PC-3 (cell line): ENCODE measurements at regions not wholly inside any gene's neighbourhood (a gene's known extent, or its start where the extent isn't known, plus 50 kb on each side); places are given as distances from the start of the nearest gene placed in this dataset.

Source experiments
- ATAC-seq: fragments of 200-7000 bp; cut with Tn5 transposase; 2 replicates; pipeline ENCODE4 v1.9.1; 2020; ENCODE audit warnings: mild to moderate bottlenecking, moderate library complexity
- BruUV-seq: library from RNA; stranded (reverse); fragments of 400-500 nt; replicated peaks from 2 replicates; lab custom pipeline; 2021; lab: Mats Ljungman, UMichigan
- CTCF ChIA-PET: fragments of 300-600 bp; sonication (Branson Sonifier 250); formaldehyde crosslinking; loops from one replicate; lab custom pipeline; 2022; ENCODE audit warnings: antibody characterized with exemption; lab: Charles Lee
- POLR2A ChIA-PET: fragments of 300-600 bp; sonication (Branson Sonifier 250); formaldehyde crosslinking; loops from one replicate; lab custom pipeline; 2022; ENCODE audit warnings: antibody characterized with exemption; ENCODE audit not compliant: unreplicated experiment; lab: Charles Lee
- DNase-seq: peaks from one replicate; pipeline ENCODE4 v3.0.0-alpha.2; 2015
- H2AFZ ChIP-seq: fragments of 300-600 bp; sonication (generic); 2 replicates; pipeline ENCODE4 v1.6.0; 2016; ENCODE audit warnings: antibody characterized with exemption, low read length
- H3F3A ChIP-seq: fragments of 300-600 bp; sonication (generic); one replicate; pipeline ENCODE4 v1.6.0; 2017; ENCODE audit warnings: antibody characterized with exemption, low read length, control low read depth, mild to moderate bottlenecking; ENCODE audit not compliant: unreplicated experiment
- H3K27ac ChIP-seq: fragments of 300-600 bp; sonication (generic); 2 replicates; pipeline ENCODE4 v1.5.1; 2016; ENCODE audit warnings: mild to moderate bottlenecking, low read length
- H3K27me3 ChIP-seq: fragments of 300-600 bp; sonication (generic); 2 replicates; pipeline ENCODE4 v1.6.1; 2016; ENCODE audit warnings: low read length, mixed read lengths
- H3K36me3 ChIP-seq: fragments of 300-600 bp; sonication (generic); 2 replicates; pipeline ENCODE4 v1.6.1; 2016; ENCODE audit warnings: low read depth, mixed run types, low read length, mixed read lengths
- H3K4me1 ChIP-seq: fragments of 300-600 bp; sonication (generic); 2 replicates; pipeline ENCODE4 v1.5.1; 2016; ENCODE audit warnings: low read length; ENCODE audit not compliant: insufficient read depth
- H3K4me2 ChIP-seq: fragments of 300-600 bp; sonication (generic); 2 replicates; pipeline ENCODE4 v1.6.0; 2016; ENCODE audit warnings: low read length
- H3K4me3 ChIP-seq: fragments of 300-600 bp; sonication (generic); 2 replicates; pipeline ENCODE4 v1.5.1; 2016; ENCODE audit warnings: mild to moderate bottlenecking, low read length, mixed read lengths
- H3K79me2 ChIP-seq: fragments of 300-600 bp; sonication (generic); 2 replicates; pipeline ENCODE4 v1.6.1; 2017; ENCODE audit warnings: low read length, mixed read lengths
- H3K9ac ChIP-seq: fragments of 300-600 bp; sonication (generic); 2 replicates; pipeline ENCODE4 v1.6.0; 2016; ENCODE audit warnings: mild to moderate bottlenecking, low read length
- H3K9me2 ChIP-seq: fragments of 300-600 bp; sonication (generic); replicated peaks from 2 replicates; pipeline ENCODE4 v1.6.1; 2016; ENCODE audit warnings: mixed run types, low read length, mixed read lengths
- H3K9me3 ChIP-seq: fragments of 300-600 bp; sonication (generic); 2 replicates; pipeline ENCODE4 v1.6.1; 2016; ENCODE audit warnings: low read length, mixed read lengths
- H4K20me1 ChIP-seq: fragments of 300-600 bp; sonication (generic); 2 replicates; pipeline ENCODE4 v1.6.1; 2016; ENCODE audit warnings: low read length, mixed read lengths
- EZH2 ChIP-seq: fragments of 300-600 bp; sonication (generic); IDR thresholded peaks from one replicate; pipeline ENCODE4 v1.6.1; 2017; ENCODE audit warnings: antibody characterized with exemption, mild to moderate bottlenecking, low read length; ENCODE audit not compliant: unreplicated experiment
- EZH2phosphoT487 ChIP-seq: fragments of 300-600 bp; sonication (generic); IDR thresholded peaks from 2 replicates; pipeline ENCODE4 v1.6.1; 2018; ENCODE audit warnings: mild to moderate bottlenecking, antibody characterized with exemption, low read length, borderline replicate concordance
- intact Hi-C: fragments of 100-400 bp; cut with micrococcal nuclease; formaldehyde crosslinking; loops from 2 replicates; pipeline ENCODE4 v1.9.0; 2023
- TF ChIP-seq, protein P1 (sequence below): fragments of 300-600 bp; sonication (generic); conservative IDR thresholded peaks from 2 replicates; pipeline ENCODE4 v1.5.1; 2017; ENCODE audit warnings: antibody characterized with exemption, low read depth, mild to moderate bottlenecking, low read length

DNA sequence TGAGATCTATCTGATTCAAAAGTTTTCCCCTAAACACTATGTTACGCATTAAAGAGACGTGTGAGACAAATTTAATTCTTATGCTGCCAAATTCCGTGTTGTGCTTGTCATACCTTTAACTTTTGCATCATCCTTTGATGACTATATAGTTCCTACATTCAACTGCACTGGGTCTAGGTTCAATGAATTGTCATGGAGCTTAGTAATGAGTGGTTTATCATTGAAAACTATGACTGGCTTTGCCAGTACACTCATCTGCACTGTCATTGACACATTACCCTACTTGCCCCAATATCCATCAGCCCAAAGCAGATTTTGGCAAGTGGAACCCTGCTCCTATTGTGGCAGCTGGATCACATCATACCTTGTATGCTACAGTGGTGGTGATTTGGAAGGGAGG lies 882.9 kb upstream of the SLIT2 start:
- H3K27ac ChIP-seq, result no peak overlapping the region
- POLR2A ChIA-PET, result no interaction called here
- no peaks in the 10 kb centered on the region for H3K27me3 ChIP-seq
- intact Hi-C loops, result no loop called here
- no peaks in the 10 kb centered on the region for H3K9me2 ChIP-seq
- no peak overlapping the region for H3K4me2 ChIP-seq
- H3K4me1 ChIP-seq, result no peaks in the 10 kb centered on the region
- no peaks in the 10 kb centered on the region for H3K79me2 ChIP-seq
- no peaks in the 10 kb centered on the region for H3K9me3 ChIP-seq
- no peaks in the 10 kb centered on the region for H4K20me1 ChIP-seq
- no peak for ATAC-seq
- no TSS peak for BruUV-seq
- H3K36me3 ChIP-seq, result no peaks in the 10 kb centered on the region
- no peak overlapping the region for H3K9ac ChIP-seq
- CTCF ChIA-PET, result no interaction called here
- H3K4me3 ChIP-seq, result no peak overlapping the region
- TF ChIP-seq EZH2, result no peak
- no peaks in the 10 kb centered on the region for H3F3A ChIP-seq
- no peak for DNase-seq
- H2AFZ ChIP-seq, result no peak overlapping the region

GRCh38 chr4:19366916-19367315 lies 884.8 kb upstream of the SLIT2 start:
- no peaks in the 10 kb centered on the region for H3K79me2 ChIP-seq
- H4K20me1 ChIP-seq, result no peaks in the 10 kb centered on the region
- no peak overlapping the region for H2AFZ ChIP-seq
- no peaks in the 10 kb centered on the region for H3K9me3 ChIP-seq
- no peaks in the 10 kb centered on the region for H3K36me3 ChIP-seq
- POLR2A ChIA-PET, result no interaction called here
- H3K9me2 ChIP-seq, result no peaks in the 10 kb centered on the region
- no peak overlapping the region for H3K9ac ChIP-seq
- H3F3A ChIP-seq, result no peaks in the 10 kb centered on the region
- CTCF ChIA-PET, result no interaction called here
- intact Hi-C loops, result no loop called here
- ATAC-seq, result no peak
- H3K27me3 ChIP-seq, result no peaks in the 10 kb centered on the region
- no TSS peak for BruUV-seq
- TF ChIP-seq EZH2 (no peak), EZH2phosphoT487 (no peak)
- no peaks in the 10 kb centered on the region for H3K4me1 ChIP-seq
- H3K4me2 ChIP-seq, result no peak overlapping the region
- no peak overlapping the region for H3K4me3 ChIP-seq
- no peak for DNase-seq
- H3K27ac ChIP-seq, result no peak overlapping the region

GRCh38 chr4:19358015-19358414 lies 893.7 kb upstream of the SLIT2 start:
- Histone ChIP-seq H3K9ac (no peak overlapping the region), H3K36me3 (no peaks in the 10 kb centered on the region), H2AFZ (no peak overlapping the region), H3K79me2 (no peaks in the 10 kb centered on the region), H3K9me2 (no peaks in the 10 kb centered on the region), H3K4me3 (no peak overlapping the region), H3F3A (no peaks in the 10 kb centered on the region), H3K4me2 (no peak overlapping the region), H3K27ac (no peak overlapping the region), H4K20me1 (no peaks in the 10 kb centered on the region), H3K27me3 (no peaks in the 10 kb centered on the region), H3K4me1 (no peaks in the 10 kb centered on the region), H3K9me3 (no peaks in the 10 kb centered on the region)
- ATAC-seq (no peak), DNase-seq (peak; percentile 46)
- ChIA-PET CTCF (no interaction called here), POLR2A (interaction anchor here (0.6 kb wide), 1 partner anchor 931 kb away, joined by 5 read pairs; no protein-coding TSS in a partner anchor)
- intact Hi-C loops, result no loop called here
- no TSS peak for BruUV-seq
- TF ChIP-seq, protein P1, sequence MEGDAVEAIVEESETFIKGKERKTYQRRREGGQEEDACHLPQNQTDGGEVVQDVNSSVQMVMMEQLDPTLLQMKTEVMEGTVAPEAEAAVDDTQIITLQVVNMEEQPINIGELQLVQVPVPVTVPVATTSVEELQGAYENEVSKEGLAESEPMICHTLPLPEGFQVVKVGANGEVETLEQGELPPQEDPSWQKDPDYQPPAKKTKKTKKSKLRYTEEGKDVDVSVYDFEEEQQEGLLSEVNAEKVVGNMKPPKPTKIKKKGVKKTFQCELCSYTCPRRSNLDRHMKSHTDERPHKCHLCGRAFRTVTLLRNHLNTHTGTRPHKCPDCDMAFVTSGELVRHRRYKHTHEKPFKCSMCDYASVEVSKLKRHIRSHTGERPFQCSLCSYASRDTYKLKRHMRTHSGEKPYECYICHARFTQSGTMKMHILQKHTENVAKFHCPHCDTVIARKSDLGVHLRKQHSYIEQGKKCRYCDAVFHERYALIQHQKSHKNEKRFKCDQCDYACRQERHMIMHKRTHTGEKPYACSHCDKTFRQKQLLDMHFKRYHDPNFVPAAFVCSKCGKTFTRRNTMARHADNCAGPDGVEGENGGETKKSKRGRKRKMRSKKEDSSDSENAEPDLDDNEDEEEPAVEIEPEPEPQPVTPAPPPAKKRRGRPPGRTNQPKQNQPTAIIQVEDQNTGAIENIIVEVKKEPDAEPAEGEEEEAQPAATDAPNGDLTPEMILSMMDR, result no peak
- TF ChIP-seq EZH2 (no peak), EZH2phosphoT487 (no peak)

DNA sequence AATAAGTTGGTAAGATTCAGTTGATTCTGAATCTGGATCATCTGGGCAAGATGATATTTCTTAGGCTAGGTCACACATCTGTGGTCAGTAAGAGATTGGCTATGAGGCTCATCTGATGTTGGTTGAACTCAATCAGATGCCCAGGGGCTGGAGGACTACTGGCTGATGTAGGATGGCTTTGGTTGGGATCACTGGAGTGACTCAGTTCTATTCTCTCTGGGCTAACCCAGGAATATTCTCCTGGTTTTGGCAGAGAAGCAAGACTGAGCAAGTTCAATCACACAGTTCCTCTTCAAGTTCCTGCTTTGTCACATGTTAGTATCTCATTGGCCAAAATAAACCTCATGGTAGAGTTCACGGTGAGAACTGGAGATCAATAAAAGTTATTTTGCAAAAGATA lies 902.3 kb upstream of the SLIT2 start:
- intact Hi-C loops, result no loop called here
- TF ChIP-seq EZH2 (no peak), EZH2phosphoT487 (no peak)
- TF ChIP-seq, protein P1, result no peak
- Histone ChIP-seq H3K27ac (no peak overlapping the region), H3F3A (no peaks in the 10 kb centered on the region), H2AFZ (no peak overlapping the region), H3K4me3 (no peak overlapping the region), H3K4me1 (no peaks in the 10 kb centered on the region), H4K20me1 (no peaks in the 10 kb centered on the region), H3K79me2 (no peaks in the 10 kb centered on the region), H3K9me3 (no peaks in the 10 kb centered on the region), H3K36me3 (no peaks in the 10 kb centered on the region), H3K9me2 (no peaks in the 10 kb centered on the region), H3K9ac (no peak overlapping the region), H3K4me2 (no peak overlapping the region), H3K27me3 (no peaks in the 10 kb centered on the region)
- DNase-seq (no peak), ATAC-seq (no peak)
- POLR2A ChIA-PET, result no interaction called here
- CTCF ChIA-PET, result no interaction called here
- no TSS peak for BruUV-seq
